ENCODE measurements at regions not wholly inside any gene's neighbourhood (a gene's known extent, or its start where the extent isn't known, plus 50 kb on each side); places are given as distances from the start of the nearest gene placed in this dataset.

DNA sequence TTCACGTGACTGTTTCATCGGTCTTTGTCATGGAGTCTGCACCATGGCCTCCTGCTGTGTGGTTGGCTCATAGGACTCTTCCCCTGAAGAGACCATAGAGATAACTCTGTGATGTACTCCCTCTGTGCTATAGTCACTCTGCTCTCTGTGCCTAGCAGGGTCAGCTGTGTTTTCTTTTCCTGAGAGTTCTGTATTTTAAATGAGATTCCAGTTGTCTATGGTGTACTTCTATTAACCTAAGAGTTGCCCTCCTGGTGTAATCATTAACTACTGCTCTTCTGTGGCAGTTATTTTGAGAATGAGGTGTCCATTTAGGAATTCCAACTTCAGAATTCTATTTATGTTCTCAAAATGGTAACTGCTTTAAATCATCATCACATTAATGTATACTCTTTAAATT is 114.5 kb upstream of the ARPP21 start:
- Histone ChIP-seq H3K27ac (ENCODE audit: control insufficient read depth, insufficient read depth, low read length) (no peak overlapping the region), H3K4me2 (ENCODE audit: control insufficient read depth, extremely low read depth, insufficient read depth, low read depth, low read length) (no peak overlapping the region), H2AFZ (ENCODE audit: control insufficient read depth, low read length) (no peak overlapping the region), H3K27me3 (ENCODE audit: control insufficient read depth, extremely low read depth, insufficient read depth, low read length) (no peaks in the 10 kb centered on the region), H3K4me3 (ENCODE audit: control insufficient read depth in 2 of 3, extremely low read depth in 1 of 3, insufficient read depth in 2 of 3, low read depth in 1 of 3, low read length in 3 of 3) (no peak overlapping the region), H3K9me3 (ENCODE audit: control insufficient read depth, low read depth, low read length) (no peaks in the 10 kb centered on the region), H3K36me3 (ENCODE audit: control insufficient read depth in 2 of 2, extremely low read depth in 1 of 2, insufficient read depth in 2 of 2, low read length in 2 of 2) (no peaks in the 10 kb centered on the region), H3K9ac (ENCODE audit: control insufficient read depth, extremely low read depth, insufficient read depth, low read length) (no peak overlapping the region), H3K79me2 (ENCODE audit: control insufficient read depth, insufficient read depth, low read length) (no peaks in the 10 kb centered on the region), H3K9me1 (ENCODE audit: control insufficient read depth, extremely low read depth, insufficient read depth, low read length) (no peaks in the 10 kb centered on the region), H3K4me1 (ENCODE audit: control insufficient read depth, extremely low read depth, insufficient read depth, low read length) (no peaks in the 10 kb centered on the region), H4K20me1 (ENCODE audit: control insufficient read depth, extremely low read depth, insufficient read depth, low read length) (no peaks in the 10 kb centered on the region)
- TF ChIP-seq EZH2 (IDR thresholded peaks at IDR 0.05; ENCODE audit: low read length): no peak
- TF ChIP-seq, protein P1, sequence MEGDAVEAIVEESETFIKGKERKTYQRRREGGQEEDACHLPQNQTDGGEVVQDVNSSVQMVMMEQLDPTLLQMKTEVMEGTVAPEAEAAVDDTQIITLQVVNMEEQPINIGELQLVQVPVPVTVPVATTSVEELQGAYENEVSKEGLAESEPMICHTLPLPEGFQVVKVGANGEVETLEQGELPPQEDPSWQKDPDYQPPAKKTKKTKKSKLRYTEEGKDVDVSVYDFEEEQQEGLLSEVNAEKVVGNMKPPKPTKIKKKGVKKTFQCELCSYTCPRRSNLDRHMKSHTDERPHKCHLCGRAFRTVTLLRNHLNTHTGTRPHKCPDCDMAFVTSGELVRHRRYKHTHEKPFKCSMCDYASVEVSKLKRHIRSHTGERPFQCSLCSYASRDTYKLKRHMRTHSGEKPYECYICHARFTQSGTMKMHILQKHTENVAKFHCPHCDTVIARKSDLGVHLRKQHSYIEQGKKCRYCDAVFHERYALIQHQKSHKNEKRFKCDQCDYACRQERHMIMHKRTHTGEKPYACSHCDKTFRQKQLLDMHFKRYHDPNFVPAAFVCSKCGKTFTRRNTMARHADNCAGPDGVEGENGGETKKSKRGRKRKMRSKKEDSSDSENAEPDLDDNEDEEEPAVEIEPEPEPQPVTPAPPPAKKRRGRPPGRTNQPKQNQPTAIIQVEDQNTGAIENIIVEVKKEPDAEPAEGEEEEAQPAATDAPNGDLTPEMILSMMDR (optimal IDR thresholded peaks at IDR 0.05 in 1 of 3, IDR thresholded peaks at IDR 0.05 in 1 of 3, conservative IDR thresholded peaks at IDR 0.05 in 1 of 3; ENCODE audit: extremely low read depth in 1 of 3, insufficient read depth in 2 of 3, low read length in 3 of 3): no peak
- DNase-seq (ENCODE audit: low read depth, low spot score) (no peak), FAIRE-seq (no peak)
- dilution Hi-C loops (cut with MboI; ENCODE audit: extremely low pct_ligation_motif_present, low sequenced_read_pairs): no loop called here

DNA sequence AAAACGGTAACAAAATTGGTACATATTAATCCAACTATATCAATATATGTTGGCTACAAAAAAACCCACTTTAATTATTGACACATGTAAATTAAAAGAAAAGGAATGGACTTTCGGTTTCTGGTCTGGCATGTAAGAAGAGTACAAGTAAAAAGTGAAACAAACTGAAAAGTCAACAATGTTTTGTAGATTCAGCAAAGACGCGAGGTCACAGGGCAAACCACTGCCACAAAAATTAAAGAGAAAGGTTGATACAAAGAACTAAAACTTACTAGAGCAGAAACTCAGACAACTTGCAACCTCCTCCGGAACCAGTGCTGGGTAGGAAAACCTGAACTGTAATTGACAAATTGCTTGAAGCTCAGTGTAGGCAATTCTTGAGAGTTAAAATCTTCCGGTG is 110.6 kb upstream of the ARPP21 start:
- DNase-seq (ENCODE audit: low read depth, low spot score) (no peak), FAIRE-seq (no peak)
- Histone ChIP-seq H2AFZ (ENCODE audit: control insufficient read depth, low read length) (no peak overlapping the region), H3K4me2 (ENCODE audit: control insufficient read depth, extremely low read depth, insufficient read depth, low read depth, low read length) (no peak overlapping the region), H3K27ac (ENCODE audit: control insufficient read depth, insufficient read depth, low read length) (no peak overlapping the region), H3K4me1 (ENCODE audit: control insufficient read depth, extremely low read depth, insufficient read depth, low read length) (no peaks in the 10 kb centered on the region), H3K9me1 (ENCODE audit: control insufficient read depth, extremely low read depth, insufficient read depth, low read length) (no peaks in the 10 kb centered on the region), H3K9me3 (ENCODE audit: control insufficient read depth, low read depth, low read length) (no peaks in the 10 kb centered on the region), H3K36me3 (ENCODE audit: control insufficient read depth in 2 of 2, extremely low read depth in 1 of 2, insufficient read depth in 2 of 2, low read length in 2 of 2) (no peaks in the 10 kb centered on the region), H4K20me1 (ENCODE audit: control insufficient read depth, extremely low read depth, insufficient read depth, low read length) (no peaks in the 10 kb centered on the region), H3K9ac (ENCODE audit: control insufficient read depth, extremely low read depth, insufficient read depth, low read length) (no peak overlapping the region), H3K79me2 (ENCODE audit: control insufficient read depth, insufficient read depth, low read length) (no peaks in the 10 kb centered on the region), H3K27me3 (ENCODE audit: control insufficient read depth, extremely low read depth, insufficient read depth, low read length) (no peaks in the 10 kb centered on the region), H3K4me3 (ENCODE audit: control insufficient read depth in 2 of 3, extremely low read depth in 1 of 3, insufficient read depth in 2 of 3, low read depth in 1 of 3, low read length in 3 of 3) (no peak overlapping the region)
- dilution Hi-C loops (cut with MboI; ENCODE audit: extremely low pct_ligation_motif_present, low sequenced_read_pairs): no loop called here
- no peak for TF ChIP-seq EZH2 (IDR thresholded peaks at IDR 0.05; ENCODE audit: low read length)
- TF ChIP-seq, protein P1 (optimal IDR thresholded peaks at IDR 0.05 in 1 of 3, IDR thresholded peaks at IDR 0.05 in 1 of 3, conservative IDR thresholded peaks at IDR 0.05 in 1 of 3; ENCODE audit: extremely low read depth in 1 of 3, insufficient read depth in 2 of 3, low read length in 3 of 3): no peak

Data from keratinocyte (primary cell).